Pulmonary artery endothelial cell (primary cell): ENCODE measurements at regions not wholly inside any gene's neighbourhood (a gene's known extent, or its start where the extent isn't known, plus 50 kb on each side); places are given as distances from the start of the nearest gene placed in this dataset.

Experiments used
- DNase-seq: peaks from one replicate; pipeline ENCODE4 v3.0.0-alpha.2; 2011; ENCODE audit warnings: low read depth, low spot score

DNA sequence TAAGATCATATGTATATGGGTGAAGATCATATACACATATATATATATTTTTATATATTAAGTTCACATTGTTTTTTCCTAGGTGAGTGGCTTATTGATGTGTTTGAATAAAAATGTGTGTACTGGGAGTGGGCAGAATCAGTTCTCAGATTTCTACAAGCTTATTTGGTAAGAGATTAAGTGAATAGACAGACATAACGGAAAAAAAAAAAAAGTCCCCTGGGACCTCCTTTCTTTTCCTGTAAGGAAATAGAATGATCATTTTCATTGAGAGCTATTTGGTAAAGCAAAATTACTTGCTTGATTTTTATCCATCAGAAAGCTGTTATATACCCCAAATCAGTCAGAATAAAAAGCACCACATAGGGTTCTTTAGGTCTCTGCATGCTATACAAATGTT is 597.7 kb downstream of the PCDH18 start:
- DNase-seq = no peak

DNA sequence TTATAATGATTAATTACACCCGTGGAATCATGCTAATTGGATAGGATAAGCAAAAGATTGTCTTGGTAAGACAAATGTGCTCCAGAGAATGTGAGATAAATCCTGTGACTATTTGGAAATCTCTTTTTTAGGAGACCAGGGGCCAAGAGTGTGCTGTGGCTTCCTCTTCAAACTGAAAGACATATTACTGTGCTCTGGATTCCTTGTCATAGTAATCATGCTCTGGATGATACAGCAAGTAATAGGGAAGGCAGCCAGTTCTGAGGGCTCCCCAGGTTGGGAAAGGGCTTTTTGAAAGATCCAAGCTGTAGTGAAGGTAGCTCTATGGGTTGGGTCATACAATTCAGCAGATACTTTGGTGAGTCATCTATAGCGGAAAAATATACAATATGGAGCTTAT is 600.5 kb downstream of the PCDH18 start:
- DNase-seq = no peak

DNA sequence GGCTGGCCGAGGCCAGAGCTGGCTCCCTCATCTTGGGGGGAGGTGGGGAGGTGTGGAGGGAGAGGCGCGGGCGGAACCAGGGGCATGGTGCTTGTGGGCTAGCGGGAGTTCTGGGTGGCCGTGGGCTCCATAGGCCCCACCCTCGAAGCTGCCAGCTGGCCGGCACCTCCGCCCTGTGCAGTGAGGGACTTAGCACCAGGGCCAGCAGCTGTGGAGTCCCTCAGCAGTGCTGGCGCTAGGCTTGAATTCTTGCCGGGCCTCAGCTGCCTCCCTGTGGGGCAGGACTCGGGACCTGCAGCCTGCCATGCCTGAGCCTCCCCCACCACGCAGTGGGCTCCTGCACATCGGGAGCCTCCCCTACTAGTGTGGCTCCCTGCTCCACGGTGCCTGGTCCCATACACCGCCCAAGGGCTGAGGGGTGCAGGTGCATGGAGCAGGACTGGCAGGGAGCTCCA is 603.3 kb downstream of the PCDH18 start:
- no peak for DNase-seq

DNA sequence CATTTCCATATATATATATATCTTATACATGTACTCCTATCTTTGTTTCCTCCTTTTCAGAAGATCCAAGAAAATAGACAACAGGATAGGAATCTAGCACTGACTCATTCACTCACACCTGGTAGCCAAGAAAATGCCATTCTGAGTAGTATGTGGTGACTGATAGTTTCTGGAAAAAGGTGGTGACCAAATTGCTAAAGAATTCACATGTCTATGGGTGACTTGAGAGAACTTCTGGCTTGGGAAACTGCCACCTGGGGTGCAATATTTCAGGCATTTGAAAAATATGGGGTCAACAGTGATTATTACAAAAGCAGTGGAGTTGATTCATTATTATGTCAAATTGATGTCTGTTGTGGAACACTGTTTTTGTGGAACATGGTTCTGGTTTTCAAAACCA is 605.1 kb downstream of the PCDH18 start:
- no peak for DNase-seq

DNA sequence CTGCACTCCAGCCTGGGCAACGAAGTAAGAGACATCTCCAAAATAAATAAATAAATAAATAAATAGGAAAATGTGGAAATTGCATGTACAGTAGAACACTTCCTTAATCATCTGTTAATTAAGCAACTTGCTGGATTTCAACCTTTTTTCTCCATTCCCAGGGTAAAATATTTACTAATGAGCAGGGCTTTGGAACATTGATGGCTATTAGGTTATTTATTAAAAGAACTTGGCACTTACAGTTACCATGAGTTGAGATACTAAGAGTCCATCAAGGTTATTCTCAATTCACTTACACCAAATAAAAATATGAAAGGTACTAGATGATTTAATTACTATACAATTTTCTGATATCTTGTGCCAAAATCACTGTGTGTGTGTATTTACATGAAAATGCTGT is 607.1 kb downstream of the PCDH18 start:
- DNase-seq = no peak

DNA sequence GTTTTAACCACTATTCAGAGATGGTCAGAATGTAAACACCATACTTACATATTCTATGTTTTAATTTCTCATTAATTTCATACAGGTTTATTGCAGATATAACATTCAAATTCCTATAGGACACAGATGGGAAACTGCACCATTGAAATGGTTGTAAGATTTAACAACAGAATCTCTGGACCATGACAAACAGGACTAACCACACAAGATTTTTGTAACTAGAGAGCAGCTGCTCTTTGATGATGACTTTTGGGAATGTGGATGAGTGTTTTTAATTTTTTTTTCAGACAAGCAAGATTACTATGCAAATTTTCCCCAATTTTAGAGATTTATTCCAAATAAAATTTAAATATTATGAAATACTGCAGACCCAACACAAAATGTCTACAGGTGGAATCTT is 610.2 kb downstream of the PCDH18 start:
- DNase-seq = no peak

DNA sequence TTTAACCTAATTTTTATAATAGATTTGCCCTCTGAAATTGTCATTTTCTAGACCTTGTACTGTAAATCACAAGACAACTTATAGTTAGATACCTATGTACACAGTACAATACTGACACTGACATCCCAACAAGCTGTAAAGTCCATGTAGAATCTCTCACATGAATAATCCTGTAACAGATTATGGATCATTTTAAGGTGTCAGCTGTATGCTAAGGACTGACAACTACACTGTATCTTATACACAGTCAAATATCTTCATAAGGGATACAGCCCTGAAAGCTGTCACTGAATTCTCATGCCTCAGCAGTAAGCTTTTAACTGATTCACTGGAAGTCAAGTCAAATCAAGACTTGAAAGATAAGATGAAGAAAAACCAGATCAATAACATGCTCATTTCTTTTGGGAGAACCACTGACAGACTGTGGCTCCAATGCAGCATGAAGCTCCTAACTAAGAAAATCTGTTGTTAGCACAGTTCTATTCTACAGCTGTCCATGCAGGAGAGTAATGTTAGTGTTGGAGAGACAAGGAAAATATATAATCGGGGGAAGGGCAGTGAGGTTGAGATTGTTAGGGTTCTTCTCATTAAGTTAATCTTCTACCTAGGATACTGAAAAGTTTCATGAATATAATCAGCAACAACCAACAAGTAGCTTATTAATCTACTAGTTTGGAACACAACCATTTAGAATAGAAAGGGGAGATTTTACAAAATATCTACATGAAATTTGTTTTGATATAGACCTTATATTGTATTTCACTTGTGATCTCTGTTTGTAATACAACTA is 612.0 kb downstream of the PCDH18 start:
- no peak for DNase-seq

DNA sequence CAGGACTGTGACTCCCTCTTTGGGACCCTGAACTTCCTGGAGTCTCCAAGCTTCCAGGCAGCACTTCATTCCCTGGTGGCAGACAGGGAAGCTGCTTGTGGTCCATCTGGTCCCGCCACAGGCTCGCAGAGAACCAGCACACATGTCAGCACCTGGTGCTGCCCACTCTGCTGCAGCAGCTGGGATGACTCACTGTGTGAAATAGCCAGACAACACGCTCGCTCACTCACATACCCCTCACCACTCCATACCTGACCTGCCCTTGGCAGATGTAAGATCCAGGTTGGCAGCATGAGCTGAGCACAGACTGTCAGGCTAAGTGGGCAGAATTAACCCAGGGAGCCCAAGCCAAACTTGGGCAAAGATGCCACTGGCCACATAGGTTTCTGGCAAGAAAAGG is 613.5 kb downstream of the PCDH18 start:
- no peak for DNase-seq

DNA sequence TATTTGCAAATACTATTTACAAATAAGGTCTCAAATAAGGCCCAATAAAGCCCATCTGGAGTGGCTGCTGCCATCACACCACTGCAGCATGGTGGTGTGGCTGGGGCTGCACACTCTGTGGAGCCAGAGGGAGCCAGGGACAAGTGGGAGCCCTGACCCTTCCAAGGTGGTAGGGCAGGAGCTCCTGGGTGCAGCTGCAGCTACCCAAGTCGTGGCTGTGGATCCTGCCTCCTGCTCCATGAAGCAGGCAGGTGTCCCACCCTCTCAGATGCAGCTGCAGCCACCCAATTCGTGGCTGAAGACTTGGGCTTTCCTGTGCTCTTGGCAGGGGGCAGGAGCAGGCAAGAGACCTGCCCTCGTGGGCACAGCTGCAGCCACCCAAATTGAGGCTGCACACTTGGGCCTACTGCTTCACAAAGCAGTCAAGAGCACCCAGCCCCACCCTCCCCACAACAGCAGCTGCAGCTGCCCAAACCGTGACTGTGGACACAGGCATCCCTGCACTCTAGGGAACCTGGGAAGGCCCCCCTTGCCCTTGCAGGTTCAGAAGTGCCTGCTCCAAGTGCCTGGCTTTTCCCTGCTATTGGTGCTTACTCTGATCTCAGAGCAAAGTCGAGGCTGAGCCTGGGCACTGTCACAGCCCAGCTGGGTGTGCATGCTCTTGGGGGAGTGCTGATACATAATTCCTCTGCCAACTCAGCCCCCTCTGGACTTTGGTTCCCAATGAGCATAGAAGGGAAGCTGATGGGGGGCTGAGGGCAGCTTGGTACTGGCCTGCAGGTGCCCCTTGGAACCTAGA is 614.8 kb downstream of the PCDH18 start:
- no peak for DNase-seq

DNA sequence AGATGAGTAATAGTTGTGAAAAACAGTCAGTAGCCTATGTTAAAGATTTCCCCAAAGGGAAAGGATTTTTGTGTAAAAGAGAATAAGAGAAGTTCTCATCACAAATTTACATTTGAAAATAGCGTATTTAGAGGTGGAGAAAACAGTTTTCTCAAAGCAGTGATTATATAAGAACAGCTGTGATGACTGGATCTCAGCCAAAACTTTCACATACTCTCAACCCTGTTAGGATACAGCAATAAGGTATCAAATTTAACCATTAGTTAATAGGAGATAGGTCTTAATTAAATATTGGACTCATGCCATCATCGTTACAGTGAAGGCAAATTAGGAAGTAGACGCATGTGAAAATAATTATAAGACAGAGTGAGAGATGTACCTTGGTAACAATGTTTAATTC is 622.7 kb downstream of the PCDH18 start:
- DNase-seq = no peak

DNA sequence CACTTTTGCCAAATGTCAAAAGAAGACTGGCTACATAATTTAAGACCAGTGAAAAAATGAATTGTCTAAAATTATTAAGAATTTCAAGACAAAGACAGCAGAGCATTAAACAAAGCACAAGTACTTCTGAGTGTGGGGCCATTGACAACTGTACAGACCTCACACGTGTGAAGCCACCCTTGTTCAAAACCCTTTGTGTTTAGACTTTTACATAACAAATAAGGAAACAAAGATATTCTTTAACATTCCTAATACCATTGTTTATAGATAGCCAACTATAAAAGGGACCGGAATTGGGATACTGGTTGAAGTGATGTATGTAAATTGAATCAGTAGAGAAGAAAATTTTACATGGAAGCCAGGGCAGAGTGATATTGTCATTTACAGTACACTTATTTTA is 624.2 kb downstream of the PCDH18 start:
- DNase-seq = no peak

DNA sequence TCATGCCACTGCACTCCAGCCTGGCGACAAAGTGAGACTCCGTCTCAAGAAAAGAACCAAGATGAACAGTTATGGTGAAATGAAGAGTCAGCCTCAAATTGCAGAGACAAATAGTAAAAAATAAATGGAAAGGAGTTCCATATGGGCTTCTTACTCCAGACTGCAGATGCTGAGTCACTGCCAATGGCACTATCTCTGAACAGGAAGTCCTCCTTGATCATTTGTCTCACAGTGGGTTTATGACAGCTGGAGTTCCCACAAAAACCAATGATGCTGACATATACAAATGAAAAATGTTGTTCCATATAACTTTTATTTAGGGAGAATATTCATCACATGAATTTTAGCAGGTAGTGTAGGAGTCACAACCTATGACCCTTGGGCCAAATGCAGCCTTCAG is 631.6 kb downstream of the PCDH18 start:
- no peak for DNase-seq

DNA sequence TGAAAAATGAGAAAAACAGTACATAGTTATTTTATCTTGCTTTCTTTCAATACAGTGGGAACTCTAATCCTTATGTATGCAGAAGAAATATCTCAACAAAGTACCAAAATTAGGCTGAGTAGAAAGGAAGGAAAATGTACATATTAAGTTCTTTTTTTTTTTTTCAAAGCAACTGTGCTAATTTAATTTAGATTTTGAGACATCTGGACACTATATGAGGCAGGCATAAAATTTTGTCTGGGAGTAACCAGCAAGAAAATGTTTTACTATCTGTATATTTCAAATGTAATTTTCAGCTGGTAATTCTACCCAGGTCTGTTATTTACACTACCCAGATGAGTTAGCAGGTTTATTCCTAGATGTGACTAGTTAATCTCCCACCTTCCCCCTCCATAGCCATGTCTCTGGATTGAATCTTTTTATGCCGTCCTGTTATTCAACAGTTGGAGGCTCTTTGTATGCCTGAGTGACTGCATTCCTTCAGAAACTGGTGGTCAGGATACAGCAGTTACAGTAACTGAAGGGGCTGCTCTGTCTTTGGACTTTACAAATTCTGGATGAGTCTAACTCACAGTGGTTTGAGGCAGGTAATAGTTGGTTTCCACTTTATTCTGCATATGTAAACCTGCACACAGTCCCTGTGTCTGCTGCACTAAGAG is 633.6 kb downstream of the PCDH18 start:
- DNase-seq = no peak

DNA sequence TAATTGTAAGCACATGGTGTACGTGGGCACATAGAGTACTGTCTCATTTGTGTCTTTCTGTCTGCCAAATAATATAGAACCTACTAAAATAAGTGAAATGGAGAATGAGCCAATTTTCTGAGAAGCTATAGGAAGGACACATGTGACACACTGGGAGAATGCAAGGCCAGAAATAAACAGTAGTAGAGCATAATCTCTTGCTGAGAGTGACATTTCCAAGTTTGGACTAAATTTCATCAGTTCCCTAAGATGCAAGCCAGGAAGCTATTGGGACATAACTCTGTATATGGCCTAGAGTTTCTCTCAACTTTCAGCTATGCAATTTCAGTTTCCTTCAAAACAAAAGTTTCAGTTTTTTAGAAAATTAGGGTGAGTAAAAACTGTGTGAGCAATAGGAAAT is 638.7 kb downstream of the PCDH18 start:
- DNase-seq = no peak

DNA sequence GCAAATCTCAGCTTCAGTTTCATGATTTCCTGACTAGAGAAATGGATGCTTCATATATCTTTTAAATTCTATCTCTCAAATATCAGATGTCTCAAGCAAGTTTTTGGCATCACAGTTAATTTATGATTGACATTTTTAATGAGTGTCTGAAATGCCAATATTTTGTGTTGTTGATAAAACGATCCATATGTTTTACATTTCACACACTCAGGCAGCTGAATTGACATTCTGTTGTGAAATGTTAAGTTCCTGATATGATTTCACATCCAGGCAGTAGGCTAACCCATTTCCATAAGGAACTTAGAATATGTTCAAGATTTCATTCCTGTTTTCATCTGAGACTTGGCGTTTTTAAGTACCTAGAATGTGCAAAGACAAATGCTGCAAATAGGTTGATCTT is 650.6 kb downstream of the PCDH18 start:
- no peak for DNase-seq

DNA sequence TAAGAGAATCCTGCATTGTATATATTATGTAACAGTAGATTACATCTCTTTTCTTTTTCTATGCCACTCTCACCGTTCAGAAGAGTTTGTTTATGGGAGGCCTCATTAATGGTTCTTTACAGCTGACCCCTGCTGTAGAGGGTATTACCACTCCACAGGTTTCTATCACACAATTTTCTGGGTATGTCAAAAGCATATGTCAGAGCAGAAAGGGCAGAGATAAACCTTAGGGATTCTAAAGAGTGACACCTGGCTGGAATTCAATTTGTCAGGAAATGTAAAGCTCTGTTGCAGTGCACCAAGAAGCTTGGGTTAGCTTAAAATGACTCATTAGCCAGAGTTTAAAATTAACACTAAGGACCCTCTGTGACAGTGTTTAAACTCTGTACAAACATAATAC is 658.7 kb downstream of the PCDH18 start:
- DNase-seq = no peak

DNA sequence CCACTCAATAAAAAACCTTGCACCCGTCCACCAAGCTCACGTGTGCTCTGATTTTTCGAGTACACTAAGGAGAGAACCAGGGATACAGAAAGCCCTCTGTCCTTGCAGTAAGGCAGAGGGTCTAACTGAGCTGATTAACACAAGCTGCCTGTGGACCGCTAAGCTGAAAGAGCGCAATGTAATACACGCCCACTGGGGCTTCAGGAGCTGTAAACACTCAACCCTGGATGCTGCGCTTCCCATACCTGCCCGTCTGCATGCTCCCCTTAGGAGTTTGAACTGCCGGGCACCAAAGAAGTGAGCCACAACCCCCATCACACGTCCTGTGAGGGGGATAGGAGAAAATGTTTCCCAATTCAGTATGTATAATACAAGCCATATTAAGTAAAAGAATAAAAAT is 664.8 kb downstream of the PCDH18 start:
- no peak for DNase-seq

DNA sequence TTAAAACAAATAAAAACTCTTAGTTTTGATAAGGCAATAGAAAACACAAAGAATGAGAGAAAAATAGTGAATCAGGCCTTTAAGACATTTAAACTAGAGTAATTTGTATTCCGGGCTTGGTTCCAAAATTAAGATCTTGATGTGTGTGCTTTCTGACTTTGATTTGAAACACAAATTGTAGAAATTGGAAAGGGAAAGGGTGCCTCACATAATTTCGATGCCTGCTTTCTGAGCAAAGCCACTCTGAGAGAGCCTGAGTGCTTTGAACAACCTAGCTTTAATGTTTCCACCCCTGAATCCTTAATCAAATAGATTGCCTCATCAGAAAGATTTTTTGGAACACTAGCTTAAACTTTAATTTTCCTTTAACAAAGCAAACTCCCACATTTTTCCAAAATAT is 666.8 kb downstream of the PCDH18 start:
- DNase-seq = no peak

DNA sequence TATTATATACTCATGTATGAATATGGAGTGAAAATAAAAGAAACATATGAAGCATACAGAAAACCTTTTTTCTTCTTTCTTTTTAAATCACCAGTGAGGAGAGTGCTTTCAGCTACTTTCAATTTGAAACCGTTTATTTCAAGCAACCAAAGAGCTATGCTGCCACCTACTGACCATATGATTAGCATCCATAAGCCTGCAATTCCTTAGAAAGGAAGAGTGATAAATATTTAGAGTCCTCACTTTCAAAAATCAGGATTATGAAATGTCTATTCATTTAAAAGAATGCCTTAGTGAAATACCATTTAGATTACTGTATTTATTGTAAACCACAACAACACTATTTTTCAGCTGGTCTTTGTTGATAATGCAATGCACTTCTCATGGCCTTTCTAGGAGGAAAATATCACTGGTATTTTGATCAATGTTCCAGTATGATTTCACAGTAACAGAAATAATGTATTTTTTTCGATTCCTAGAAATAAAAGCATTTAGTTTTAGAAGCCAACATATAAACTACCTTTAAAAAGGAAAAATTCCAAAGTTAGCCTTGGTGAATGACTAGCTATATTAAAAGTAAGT is 667.6 kb downstream of the PCDH18 start:
- DNase-seq = peak; percentile 13

DNA sequence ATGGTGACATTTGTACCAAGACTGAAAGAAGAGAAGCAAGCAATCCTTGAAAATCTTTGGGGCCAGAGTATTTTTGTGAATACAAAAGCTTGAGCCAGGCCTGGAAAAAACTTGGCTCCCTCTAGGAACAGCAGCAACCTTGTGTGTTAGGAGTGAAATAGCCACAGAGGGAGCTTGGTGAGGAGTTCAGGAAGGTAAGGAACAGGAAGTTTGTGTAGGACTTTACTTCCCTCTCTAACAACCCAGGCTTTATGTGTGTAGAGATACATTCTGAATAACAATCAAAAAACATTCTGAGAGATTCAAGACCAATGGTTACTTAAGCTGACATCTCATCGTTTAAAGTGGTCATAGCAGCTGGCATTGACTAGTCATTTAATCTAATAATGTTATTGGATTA is 668.5 kb downstream of the PCDH18 start:
- no peak for DNase-seq

DNA sequence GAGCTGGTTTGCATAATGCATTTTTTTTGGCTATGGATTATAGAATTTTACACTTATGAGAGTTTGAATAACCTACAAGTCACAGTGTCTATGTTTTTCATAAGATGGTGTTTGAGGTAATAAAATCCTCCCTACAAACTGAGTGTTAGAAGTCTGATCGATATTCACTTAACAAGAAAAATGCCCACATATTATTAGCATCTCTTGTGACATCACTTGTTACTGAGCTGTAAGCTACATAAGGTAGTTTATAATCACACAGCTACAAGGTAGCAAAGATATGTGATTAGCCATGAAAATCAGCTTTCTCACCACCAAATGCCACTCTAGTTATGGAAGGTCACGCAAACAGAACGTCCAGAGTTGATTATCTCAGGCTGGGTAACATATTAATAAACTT is 669.6 kb downstream of the PCDH18 start:
- no peak for DNase-seq

DNA sequence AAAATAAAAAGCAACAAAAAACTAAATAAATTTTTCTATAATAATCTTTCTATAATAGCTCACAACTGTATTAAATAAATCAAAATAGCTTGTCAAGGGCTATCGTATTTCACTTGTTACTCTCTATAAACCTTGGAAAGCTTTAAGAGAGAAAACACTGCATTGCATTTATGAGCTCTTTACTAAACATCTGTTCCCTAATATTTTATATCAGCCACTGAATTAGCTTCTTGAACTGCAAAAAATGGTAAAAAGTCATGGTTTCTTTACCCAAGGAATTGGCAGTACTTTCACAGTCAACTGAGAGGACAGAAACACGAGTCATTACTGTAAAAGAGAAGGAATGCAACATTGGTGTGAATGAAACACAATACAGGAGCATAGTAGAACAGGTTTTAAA is 671.2 kb downstream of the PCDH18 start:
- DNase-seq = no peak
